Suppressor macrophage (primary cell): ENCODE measurements at regions not wholly inside any gene's neighbourhood (a gene's known extent, or its start where the extent isn't known, plus 50 kb on each side); places are given as distances from the start of the nearest gene placed in this dataset.
"Not testable (repeated sequence)": the region's sequence is repeated elsewhere in the genome, so short reads cannot be mapped to it uniquely, and the experiment has no call there.

Experiments
- DNase-seq, 4 experiments: peaks; one replicate each; pipeline ENCODE4 v3.0.0-alpha.2; 2020 to 2022

DNA sequence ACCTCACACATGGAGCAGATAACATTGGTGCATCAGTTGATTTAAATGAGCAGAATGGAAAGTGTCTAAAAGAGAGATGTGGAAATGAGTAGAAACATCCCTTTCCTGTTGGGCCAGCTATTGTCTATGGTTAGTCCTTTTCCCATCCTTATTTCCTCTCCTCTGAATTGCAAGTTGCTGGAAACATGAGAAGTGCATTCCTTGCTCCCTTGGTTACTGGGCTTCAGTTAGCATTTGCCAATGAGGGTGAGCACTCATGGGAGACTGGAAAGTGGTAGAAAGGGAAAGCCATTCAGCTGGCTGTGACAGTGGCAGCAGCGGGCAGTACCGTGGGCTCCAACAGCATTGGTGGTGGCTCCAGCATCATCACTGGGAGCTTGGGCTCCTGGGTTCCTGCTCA, 96.0 kb upstream of the IGFBP7 start:
- no peak for DNase-seq

DNA sequence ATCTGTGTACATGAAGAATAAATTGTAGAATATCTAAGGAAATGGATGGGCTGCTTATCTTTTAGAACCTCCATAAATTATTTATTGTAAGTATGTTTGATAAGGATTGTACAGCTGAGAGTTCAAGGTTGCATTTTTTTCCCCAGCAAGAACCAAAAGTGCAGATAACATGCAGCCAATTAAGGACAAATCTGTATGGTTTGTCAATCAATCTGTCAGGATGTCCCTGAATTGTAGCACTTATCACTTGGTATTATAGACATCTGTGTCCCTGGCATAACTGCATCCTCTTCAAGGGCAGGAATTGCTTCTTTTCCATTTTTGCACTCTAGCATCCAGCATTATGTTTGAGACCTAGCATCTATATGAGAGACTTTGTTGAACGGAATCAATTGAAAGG, 95.4 kb upstream of the IGFBP7 start:
- DNase-seq: no peak

DNA sequence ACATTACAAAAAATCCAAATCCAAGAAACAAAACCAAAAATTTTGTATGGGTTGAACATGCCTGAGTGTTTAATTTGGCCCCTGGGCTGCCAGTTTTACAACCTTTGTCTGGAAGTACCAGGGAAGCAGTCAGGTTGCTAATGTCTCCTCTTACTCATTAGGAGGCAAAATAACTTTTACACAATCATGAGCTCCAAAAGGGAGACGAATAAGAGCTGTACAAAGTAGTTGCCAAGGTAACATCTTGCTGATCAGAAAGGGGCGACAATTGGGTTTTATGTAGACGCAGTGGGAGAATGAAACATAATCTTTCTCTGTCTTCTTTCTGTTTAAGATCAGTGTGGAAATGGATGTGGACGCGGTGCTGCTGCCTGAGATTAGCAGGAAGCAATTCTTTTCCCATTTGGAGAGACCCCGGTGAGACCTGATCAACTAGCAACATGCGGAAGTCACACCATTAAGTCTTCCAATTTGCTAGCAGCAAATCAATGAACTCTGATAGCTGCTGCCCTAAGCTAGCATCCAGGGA, 90.7 kb upstream of the IGFBP7 start:
- no peak for DNase-seq

DNA sequence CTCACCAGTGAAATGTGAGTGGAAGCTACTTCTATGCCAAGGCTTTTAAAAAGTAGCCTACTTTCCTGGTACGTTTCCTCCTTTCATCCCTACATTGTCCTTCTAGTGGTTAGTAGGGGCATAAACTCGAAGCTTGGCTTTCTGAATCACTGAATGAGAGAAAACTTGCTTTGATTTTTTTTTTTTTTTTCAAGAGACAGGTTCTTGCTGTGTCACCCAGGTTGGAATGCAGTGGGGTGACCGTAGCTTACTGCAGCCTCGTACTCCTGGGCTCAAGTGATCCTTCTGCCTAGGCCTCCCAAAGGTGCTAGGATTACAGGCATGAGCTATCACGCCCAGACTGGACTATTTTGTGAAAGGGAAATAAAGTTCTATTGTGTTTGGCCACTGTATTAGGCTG, 89.1 kb upstream of the IGFBP7 start:
- no peak for DNase-seq

DNA sequence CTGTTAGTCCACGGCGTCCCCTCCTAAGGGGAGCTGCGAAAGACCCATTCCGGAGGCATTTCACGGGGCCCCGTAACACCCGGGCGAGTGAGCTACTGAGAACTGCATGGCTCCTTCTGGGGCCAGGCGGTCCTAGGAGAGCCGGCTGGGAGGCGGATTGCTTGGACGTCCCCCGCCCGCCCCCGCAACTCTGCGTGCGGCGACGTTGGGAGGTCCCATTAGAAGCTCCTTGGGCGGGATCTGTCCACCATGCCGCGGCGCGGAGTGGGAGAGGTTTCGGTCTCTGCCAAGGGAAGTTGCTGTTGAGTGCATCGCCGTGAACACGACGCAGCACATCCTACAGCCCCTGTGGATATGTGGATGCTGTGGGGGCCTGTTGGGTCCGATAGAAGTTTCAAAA, 85.4 kb upstream of the IGFBP7 start:
- DNase-seq: no peak

DNA sequence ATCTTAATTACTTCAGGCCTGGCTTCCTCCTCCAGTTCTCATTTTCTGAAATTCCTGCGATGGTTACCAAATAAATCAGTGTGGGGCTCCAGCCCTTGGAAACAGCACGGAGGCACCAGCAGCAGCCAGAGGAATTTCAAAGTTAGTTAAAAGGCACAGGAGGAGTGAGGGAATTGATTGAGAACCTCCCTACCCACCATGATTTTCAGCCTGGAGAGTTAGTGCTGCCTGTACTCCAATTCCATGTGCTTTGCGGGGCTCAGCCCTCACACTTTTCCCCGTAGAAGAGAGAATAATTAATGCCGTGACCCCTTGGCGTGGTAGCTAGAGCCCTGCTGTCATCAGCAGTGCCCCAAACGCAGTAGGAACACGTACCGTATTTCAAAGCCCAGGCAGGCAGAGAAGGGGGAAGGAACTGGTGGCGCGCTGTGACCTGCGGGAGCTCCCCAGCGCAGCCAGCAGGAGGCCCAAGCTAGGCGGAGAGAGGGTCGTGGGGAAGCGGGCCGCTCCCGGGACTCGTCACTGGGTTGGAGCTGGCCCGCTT, 84.0 kb upstream of the IGFBP7 start:
- DNase-seq: peak in 3 of 4 experiments; percentile 7 to 30 (median 21)

DNA sequence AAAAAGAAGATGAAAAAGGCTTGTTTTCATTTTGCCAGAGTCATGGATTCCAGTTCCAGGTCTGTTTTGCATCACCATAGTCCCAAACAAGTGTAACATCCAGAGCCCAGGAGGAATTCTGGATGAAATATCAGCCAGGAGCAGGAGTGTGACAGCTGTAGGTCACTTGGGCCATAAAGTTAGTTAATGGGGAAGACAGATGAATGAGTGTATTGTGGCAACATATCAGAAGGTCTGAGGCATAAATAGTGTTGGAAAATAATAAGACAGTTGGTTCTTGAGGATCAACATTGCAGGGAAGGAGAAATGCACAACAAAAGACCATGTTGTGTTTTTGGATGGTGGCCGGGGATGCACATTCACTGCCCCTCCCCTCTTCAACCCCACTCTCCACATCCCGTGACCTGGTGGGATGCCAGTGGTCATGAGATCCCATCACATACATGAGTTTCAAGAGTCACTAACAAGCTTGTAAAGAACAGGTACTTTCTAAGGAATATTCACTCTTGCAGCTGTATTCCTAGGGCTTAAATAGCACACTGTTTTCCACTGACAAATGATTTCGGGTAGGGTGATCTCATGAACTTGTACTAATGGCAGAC, 83.1 kb upstream of the IGFBP7 start:
- no peak for DNase-seq

DNA sequence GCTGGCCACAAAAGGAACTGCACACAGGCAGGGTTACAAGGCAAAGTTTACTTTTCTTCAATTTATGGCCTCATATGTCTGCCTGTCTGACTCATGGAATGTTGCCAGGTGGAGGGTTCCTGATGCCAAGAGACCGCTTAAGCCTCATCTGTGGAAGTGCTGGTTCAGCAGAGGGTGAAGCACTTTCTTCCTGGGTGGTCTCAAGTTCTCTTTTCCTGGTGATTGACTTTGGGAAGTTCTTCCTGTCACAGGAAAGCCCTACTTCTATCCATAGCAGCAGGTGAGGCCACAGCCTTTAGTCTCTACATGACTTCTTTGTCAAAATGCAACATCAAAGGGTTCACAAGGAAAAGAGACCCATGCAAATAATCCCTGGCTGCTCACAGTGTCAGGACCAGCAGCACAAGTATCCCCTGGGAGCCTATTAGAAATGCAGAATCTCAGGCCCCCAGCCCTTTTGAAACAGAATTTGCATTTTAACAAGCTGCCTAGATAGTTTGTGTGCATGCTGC, 81.4 kb upstream of the IGFBP7 start:
- no peak for DNase-seq

DNA sequence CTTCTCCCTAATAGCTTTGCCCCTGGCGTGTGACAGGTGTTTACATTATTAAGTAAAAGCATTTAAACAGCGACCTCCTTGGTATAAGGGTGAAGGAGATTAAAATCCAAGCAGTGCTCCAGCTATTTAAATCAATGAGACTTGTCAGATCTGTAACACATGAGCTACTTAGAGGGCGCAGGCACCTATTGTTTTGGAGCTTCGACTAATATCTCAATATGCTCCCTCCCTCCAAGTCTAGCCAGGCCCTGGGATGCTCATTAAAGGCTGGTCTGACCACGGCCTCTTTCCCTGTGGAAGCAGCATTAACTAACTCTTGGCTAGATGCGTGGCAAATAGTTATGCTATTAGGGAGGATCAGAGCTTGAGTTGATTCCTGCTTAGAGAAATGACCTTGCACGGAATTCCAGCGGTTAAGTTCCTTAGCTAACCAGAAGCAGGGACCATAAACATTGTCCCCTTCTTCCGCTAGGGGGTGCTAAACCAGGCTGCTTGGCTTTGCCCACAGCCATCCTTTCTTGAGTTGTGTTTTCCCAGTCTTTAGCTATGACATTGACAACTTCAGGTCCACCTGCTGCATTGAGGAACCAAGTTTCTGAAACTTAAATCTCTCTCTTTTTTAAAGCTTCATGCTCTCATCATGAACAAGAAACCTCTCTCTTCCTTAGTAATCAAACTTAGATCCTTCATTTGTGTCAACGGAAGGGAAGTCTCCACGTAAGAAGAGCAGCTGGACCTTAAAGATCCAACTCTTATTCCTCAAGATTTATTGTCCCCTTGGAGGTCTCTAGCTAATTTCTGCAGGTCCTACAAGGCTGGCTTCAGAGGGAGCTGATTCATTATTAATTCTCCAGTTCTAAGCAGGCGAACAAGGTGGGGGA, 80.7 kb upstream of the IGFBP7 start:
- peak; percentile 44 to 68 (median 50) for DNase-seq

DNA sequence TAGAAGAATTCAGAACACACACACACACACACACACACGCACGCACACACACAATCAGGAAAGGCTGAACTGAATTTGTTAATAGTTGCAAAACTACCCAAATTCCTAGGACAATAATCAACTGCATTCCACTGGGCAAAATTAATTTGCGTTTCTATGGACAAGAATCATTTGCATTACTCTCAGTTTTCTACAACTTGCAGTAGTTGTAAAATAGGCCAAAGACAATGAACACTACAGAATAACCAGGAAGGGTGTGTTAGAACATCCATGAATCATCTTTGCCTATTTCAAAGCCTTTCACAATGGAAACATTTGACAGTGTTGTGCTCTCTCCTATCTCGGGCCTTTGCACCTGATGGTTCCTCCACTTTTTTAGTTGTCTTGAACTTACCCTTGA, 77.1 kb upstream of the IGFBP7 start:
- no peak for DNase-seq

DNA sequence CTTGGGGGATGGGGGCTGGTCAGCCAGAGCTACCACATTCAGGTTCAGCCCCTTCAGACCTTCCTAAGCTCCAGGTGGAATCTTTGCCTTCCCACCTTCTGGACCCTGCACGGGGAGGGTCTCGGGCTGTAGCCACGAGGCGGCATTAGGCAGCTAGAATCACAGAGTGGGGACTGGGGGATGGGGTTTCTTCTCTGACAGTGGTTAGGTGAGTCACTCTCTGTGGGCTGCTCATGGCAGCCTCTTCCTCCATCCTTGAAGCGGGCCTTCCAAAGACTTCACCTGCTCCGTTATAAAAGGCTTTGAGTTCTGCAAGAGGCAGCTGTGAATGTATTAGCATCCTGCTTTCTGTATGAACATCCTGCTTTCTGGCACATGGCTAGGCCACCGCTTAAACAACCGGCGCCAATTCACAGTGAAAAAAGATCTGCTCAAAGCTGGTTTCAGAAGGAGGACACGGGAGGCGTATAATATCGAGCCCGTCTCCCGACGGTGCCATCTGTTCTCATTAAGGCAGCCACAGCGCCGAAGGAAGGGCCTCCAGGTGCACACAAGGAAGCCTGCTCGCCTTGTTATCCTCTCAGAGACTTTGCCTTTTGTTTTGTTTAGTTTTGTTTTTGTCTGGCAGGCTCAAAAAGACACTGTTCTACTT, 74.3 kb upstream of the IGFBP7 start:
- DNase-seq: no peak

DNA sequence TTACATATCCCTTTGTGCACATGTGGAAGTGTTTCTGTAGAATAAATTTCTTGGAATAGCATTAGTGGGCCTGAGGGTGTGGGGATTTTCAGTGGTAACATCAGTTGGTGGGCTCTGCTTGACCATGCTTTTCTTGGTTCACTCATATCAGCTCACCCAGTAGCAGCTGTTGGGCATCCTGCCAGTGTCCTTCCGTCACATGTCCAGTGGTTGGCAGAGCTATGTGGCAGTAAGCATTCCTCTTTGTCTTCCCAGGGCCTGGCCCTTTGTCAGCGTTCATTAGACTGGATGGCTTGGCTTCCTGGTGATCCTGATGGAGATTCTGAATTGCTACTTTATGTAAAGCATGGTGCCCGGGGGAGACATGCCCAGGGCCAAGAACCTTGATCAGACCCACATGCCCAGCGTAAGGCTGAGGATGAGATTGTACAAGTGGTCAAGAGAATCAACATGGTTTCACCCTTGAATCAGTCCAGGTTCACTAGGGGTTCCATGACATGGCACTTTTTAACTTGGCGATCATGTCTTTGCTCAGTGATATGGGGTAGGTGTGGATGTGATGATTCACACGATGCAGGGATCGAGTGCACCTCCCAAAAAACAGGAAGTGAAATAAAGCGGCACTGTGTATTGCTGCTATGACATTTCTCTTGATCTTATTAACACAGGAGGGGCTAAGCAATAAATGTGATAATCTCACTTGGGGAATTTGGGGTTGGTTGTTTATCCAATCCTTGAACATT, 72.1 kb upstream of the IGFBP7 start:
- peak in 2 of 4 experiments; percentile 7 to 8 for DNase-seq

DNA sequence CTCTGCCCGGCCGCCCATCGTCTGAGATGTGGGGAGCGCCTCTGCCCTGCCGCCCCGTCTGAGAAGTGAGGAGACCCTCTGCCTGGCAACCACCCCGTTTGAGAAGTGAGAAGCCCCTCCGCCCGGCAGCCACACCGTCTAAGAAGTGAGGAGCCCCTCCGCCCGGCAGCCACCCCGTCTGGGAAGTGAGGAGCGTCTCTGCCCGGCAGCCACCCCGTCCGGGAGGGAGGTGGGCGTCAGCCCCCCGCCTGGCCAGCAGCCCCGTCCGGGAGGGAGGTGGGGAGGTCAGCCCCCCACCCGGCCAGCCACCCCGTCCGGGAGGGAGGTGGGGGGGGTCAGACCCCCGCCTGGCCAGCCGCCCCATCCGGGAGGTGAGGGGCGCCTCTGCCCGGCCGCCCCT, 63.0 kb upstream of the IGFBP7 start:
- not testable (repeated sequence) for DNase-seq

DNA sequence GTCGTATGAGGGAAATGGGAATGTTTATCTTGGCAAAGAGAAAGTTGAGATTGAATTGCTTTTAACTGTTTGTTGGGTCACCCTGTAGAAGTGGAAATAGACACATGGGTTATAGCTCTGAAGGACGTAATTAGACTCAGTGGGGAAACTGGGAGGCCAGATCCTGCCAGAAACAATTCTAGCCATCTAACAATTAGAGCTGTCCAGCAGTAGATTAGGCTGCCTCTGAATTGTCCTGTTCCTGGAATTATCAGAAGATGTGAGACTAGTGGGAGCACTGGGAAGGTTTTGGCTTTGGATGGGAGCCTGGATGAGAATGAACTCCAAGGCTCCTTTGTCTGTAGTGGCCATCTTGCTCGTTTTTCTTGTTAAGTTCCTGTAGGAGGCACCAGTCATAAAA, 61.9 kb upstream of the IGFBP7 start:
- no peak for DNase-seq

DNA sequence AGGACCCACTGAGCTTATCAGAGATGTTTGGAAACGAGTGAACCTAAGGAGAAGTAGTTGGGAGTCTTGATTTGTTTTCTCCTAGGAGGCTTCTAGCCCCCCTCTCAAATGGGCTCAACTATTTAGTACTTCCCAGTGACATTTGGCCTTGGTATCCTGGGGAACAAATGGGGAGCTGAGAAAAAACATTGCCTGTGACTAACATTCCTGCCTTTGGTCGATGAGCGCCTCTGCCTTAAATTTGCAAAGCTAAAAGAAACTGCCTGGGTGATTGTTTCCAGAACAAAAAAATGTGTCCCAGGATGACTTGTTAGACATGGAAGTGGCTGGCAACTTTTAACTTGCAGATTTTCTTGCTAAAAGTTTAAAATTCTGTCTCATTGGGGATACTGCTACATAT, 58.8 kb upstream of the IGFBP7 start:
- no peak for DNase-seq

DNA sequence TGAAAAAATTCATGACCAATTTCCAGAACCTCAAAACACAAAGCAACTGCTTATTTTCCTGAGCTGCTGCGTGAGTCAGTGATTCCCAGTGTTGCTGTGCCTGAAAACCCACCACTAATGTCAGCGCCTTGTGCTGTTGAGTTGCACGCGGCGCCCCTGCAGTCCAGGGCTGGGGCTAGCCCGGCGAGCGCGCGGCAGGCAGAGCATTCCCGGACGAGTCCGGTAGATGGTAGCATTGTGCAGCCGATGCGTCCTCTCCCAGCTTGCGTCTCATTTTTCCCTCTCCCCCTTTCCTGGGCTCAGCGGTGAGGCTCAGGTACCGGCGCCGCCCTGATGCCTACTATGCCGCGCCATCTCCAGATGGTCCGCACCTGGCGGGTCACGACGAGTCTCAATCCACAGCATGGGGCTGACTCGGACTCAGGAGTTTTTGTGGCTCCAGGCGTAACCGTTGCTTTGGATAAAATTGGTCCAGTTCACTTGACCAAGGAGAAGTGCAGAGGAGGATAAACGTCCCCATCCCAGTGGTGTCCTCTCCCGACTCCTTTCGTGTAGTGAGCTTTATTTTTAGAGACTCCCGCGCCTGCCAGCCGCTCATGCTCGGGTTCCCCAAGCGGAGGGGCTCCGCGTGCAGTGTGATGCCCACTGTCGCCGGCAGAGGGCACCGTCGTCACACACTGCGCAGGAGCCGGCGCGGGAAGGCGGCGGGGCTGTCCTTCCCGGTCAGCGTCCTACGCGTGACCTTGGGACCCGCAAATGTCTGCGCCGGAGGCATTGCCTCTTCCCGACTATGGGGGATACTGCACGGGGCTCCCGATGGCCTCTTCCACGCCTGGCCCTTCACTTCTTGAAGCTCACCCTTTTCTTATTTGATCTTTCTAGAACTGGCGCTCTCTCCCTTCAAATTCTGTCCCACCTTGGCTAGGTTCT, 53.6 kb upstream of the IGFBP7 start:
- DNase-seq: peak; percentile 75 to 90 (median 84)

DNA sequence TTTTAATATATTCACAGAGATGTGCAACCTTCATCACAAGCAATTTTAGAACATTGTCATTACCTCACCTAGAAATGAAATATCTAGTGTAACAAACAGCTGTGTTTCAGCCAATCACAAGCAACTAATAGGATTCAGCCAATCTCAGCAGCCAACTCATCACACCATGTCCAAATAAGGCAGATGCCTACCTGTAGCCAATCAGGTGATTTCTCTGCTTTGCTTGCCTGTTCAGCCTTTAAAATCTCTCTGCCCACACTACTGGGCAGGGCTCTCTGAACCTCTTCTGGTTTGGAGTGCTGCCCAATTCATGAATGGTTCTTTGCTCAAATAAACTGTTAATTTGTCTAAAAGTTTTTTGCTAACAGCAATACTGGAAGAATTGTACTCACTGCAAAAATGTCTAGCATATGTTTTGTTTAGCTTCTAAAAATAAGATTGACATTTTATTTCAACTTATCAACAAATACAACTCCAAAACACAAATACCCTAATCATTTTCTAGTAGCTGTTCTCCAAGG, 52.4 kb upstream of the IGFBP7 start:
- no peak for DNase-seq
